Glutamatergic neuron (in vitro differentiated cells): ENCODE measurements at regions not wholly inside any gene's neighbourhood (a gene's known extent, or its start where the extent isn't known, plus 50 kb on each side); places are given as distances from the start of the nearest gene placed in this dataset.

ENCODE experiments used
- DNase-seq: peaks from one replicate; pipeline ENCODE4 v3.0.0; 2022
- H3K27ac Mint-ChIP-seq: one replicate; pipeline ENCODE4 v1.8.0; 2020; ENCODE audit warnings: mild to moderate bottlenecking, mixed read lengths, inconsistent platforms; ENCODE audit not compliant: unreplicated experiment
- H3K27me3 Mint-ChIP-seq: one replicate; pipeline ENCODE4 v1.8.0; 2020; ENCODE audit warnings: mild to moderate bottlenecking, moderate library complexity, mixed read lengths, inconsistent platforms; ENCODE audit not compliant: unreplicated experiment
- H3K36me3 Mint-ChIP-seq: one replicate; pipeline ENCODE4 v1.8.0; 2020; ENCODE audit warnings: mild to moderate bottlenecking, mixed read lengths, inconsistent platforms; ENCODE audit not compliant: unreplicated experiment
- H3K4me1 Mint-ChIP-seq: one replicate; pipeline ENCODE4 v1.8.0; 2020; ENCODE audit warnings: mild to moderate bottlenecking, low read depth, mixed read lengths, inconsistent platforms; ENCODE audit not compliant: unreplicated experiment
- H3K4me3 Mint-ChIP-seq: one replicate; pipeline ENCODE4 v1.8.0; 2020; ENCODE audit warnings: mild to moderate bottlenecking, mixed read lengths, inconsistent platforms; ENCODE audit not compliant: unreplicated experiment
- H3K9me3 Mint-ChIP-seq: one replicate; pipeline ENCODE4 v1.8.0; 2020; ENCODE audit warnings: mild to moderate bottlenecking, moderate library complexity, mixed read lengths, inconsistent platforms; ENCODE audit not compliant: unreplicated experiment
- TF ChIP-seq, protein P1 (sequence below): fragments of 200-600 bp; sonication (generic); IDR thresholded peaks from one replicate; pipeline ENCODE4 v1.5.0; 2021; ENCODE audit not compliant: partially characterized antibody, unreplicated experiment

DNA sequence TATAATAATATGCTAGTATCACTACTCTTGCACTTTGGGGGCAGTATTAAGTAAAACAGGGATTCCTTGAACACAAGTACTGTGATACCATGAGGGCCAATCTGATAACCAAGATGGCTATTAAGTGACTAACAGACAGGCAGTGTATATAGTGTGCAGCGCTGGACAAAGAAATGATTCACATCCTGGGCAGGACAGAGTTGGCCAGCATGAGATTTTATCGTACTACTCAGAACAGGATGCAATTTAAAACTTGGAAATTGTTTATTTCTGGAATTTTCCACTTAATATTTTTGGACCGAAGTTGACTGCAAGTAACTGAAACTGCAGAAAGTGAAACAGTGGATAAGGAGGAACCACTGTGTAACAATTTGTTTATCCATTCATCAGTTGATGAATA is 74.6 kb downstream of the DNTTIP2 start:
- Mint-ChIP-seq H3K9me3 (peaks cover 3% of the 10 kb centered on the region), H3K27ac (no peak overlapping the region), H3K27me3 (peaks cover 5% of the 10 kb centered on the region), H3K36me3 (peaks cover 12% of the 10 kb centered on the region), H3K4me3 (no peak overlapping the region), H3K4me1 (no peaks in the 10 kb centered on the region)
- no peak for DNase-seq
- TF ChIP-seq, protein P1, sequence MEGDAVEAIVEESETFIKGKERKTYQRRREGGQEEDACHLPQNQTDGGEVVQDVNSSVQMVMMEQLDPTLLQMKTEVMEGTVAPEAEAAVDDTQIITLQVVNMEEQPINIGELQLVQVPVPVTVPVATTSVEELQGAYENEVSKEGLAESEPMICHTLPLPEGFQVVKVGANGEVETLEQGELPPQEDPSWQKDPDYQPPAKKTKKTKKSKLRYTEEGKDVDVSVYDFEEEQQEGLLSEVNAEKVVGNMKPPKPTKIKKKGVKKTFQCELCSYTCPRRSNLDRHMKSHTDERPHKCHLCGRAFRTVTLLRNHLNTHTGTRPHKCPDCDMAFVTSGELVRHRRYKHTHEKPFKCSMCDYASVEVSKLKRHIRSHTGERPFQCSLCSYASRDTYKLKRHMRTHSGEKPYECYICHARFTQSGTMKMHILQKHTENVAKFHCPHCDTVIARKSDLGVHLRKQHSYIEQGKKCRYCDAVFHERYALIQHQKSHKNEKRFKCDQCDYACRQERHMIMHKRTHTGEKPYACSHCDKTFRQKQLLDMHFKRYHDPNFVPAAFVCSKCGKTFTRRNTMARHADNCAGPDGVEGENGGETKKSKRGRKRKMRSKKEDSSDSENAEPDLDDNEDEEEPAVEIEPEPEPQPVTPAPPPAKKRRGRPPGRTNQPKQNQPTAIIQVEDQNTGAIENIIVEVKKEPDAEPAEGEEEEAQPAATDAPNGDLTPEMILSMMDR: no peak

DNA sequence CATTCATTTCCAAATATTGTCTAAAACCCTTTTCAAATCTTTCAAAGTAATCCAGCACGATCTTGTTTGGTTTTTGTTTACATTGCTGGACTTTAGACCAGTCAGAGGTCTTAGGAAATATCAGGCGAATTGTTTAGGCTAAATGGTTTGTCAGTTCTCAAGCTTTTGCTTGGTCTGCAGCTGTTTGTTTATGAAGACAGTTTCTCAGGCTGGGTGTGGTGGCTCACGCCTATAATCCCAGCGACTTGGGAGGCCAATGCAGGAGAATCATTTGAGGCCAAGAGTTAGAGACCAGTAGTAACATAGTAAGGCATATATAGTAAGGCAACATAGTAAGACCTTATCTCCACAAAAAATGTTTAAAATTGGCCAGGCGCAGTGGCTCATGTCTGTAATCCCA is 77.5 kb downstream of the DNTTIP2 start:
- Mint-ChIP-seq H3K4me1 (no peaks in the 10 kb centered on the region), H3K27me3 (peaks cover 3% of the 10 kb centered on the region), H3K27ac (no peak overlapping the region), H3K36me3 (no peaks in the 10 kb centered on the region), H3K9me3 (no peaks in the 10 kb centered on the region), H3K4me3 (no peak overlapping the region)
- DNase-seq: no peak
- TF ChIP-seq, protein P1: no peak

DNA sequence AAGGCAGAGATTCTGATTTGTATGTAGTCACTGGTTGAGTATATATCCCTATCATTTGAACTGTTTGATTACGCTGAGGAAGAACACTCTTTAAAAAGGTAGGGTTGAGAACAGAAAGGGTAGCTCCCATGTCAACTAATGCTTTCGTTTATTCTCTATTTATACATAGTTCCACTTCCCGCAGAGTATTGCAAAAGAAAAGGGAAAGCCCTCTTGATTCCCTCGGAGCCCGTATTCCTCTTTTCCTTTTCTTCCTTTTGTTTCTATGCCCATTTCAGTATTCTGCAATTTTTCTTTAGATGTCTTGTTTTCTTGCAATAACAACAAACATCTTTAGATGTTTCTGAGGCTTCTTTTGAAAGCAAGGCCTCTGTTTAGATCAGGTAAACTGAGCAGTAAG is 78.2 kb downstream of the DNTTIP2 start:
- no peak overlapping the region for H3K27ac Mint-ChIP-seq

DNA sequence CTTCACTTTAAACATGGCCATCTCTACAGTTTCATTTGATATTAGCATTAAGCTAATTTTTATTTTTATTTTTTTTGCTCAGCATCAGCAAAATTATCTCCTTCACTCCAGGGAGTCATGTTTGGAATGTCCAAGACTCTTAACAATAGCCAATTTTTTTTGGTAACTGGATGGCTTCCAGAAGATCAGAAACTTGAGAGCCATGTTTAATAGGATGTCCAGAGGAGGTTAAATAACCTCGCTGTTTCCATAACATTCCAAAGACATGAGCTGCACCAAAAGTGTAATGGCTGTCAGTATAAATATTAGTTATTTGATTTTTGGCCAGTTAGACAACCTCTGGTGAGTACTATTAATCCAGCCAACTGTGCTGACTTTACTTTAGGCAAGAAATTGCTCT is 80.7 kb downstream of the DNTTIP2 start:
- no peaks in the 10 kb centered on the region for H3K4me1 Mint-ChIP-seq
- H3K36me3 Mint-ChIP-seq: no peaks in the 10 kb centered on the region
- H3K27ac Mint-ChIP-seq: no peak overlapping the region
- TF ChIP-seq, protein P1: no peak
- no peak overlapping the region for H3K4me3 Mint-ChIP-seq
- peaks cover 3% of the 10 kb centered on the region for H3K27me3 Mint-ChIP-seq
- no peaks in the 10 kb centered on the region for H3K9me3 Mint-ChIP-seq
- DNase-seq: no peak

More for the DNA sequence above, 78.2 kb downstream of the DNTTIP2 start:
- H3K9me3 Mint-ChIP-seq: no peaks in the 10 kb centered on the region
- H3K27me3 Mint-ChIP-seq: peaks cover 3% of the 10 kb centered on the region
- H3K4me3 Mint-ChIP-seq: no peak overlapping the region
- H3K36me3 Mint-ChIP-seq: no peaks in the 10 kb centered on the region
- no peaks in the 10 kb centered on the region for H3K4me1 Mint-ChIP-seq
- TF ChIP-seq, protein P1: no peak
- no peak for DNase-seq

DNA sequence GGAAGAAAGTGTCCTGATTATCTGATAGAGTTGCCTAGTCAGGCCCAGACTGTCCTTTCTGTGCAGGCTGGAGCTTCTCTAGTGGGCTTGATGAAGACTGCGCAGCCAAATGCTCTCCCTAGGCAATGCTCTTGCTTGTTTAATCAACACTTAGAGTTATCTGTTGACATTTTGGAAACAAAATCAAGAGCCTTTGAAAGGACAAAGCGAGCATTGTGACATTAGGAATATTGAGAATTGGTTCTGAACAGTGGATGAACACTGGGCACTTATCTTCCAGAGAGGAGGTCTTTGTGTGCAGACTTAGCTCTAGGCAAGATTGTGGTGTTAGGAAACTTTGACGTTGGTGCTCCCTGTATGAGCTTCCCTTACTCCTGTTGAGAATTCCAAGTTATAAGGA is 94.5 kb downstream of the DNTTIP2 start:
- TF ChIP-seq, protein P1: no peak
- Mint-ChIP-seq H3K4me3 (no peak overlapping the region), H3K27ac (no peak overlapping the region), H3K4me1 (no peaks in the 10 kb centered on the region), H3K36me3 (no peaks in the 10 kb centered on the region), H3K9me3 (peaks cover 2% of the 10 kb centered on the region), H3K27me3 (no peaks in the 10 kb centered on the region)
- no peak for DNase-seq
